Fibroblast of lung (primary cell): ENCODE measurements at regions not wholly inside any gene's neighbourhood (a gene's known extent, or its start where the extent isn't known, plus 50 kb on each side); places are given as distances from the start of the nearest gene placed in this dataset.

ENCODE experiments used
- CTCF ChIP-seq, 2 donors: IDR thresholded peaks in 1 of 2; conservative IDR thresholded peaks in 1 of 2; 1 replicate in 1 of 2; 2 replicates in 1 of 2; pipeline ENCODE4 v1.5.1; 2011 to 2012; ENCODE audit warnings: low read length in 2 of 2, control low read depth in 1 of 2, inconsistent platforms in 1 of 2, low read depth in 1 of 2, mild to moderate bottlenecking in 1 of 2
- EZH2 ChIP-seq: IDR thresholded peaks from 2 replicates; pipeline ENCODE4 v1.5.1; 2012; ENCODE audit warnings: low read length, control low read depth, mild to moderate bottlenecking; ENCODE audit errors: missing control alignments

GRCh38 chr14:45650754-45651153 is 397.8 kb upstream of the MIS18BP1 start:
- TF ChIP-seq CTCF (conservative IDR thresholded peaks at IDR 0.05 in 1 of 2, IDR thresholded peaks at IDR 0.05 in 1 of 2; ENCODE audit: low read depth in 1 of 2, low read length in 2 of 2): no peak
- TF ChIP-seq EZH2: no peak
